GM12878 (cell line): ENCODE measurements at regions not wholly inside any gene's neighbourhood (a gene's known extent, or its start where the extent isn't known, plus 50 kb on each side); places are given as distances from the start of the nearest gene placed in this dataset.
A peak's percentile ranks its signal among the peaks of the same experiment; 100 is the strongest.

ENCODE experiments used
- ATAC-seq: fragments of 200-7000 bp; cut with Tn5 transposase; 3 replicates; pipeline ENCODE4 v1.9.1; 2020; ENCODE audit warnings: mild to moderate bottlenecking, moderate library complexity
- BruUV-seq: library from RNA; stranded (reverse); fragments of 400-500 nt; replicated peaks from 2 replicates; lab custom pipeline; 2021; lab: Mats Ljungman, UMichigan
- CTCF ChIA-PET: fragments of 300-600 bp; sonication (Branson Sonifier 250); formaldehyde crosslinking; extraction: SDS; loops from one replicate; lab custom pipeline; 2021; ENCODE audit warnings: inconsistent platforms; lab: Yijun Ruan, JAX
- POLR2A ChIA-PET: fragments of 350-600 bp; formaldehyde crosslinking; extraction: SDS; loops from one replicate; lab custom pipeline; 2021; ENCODE audit warnings: inconsistent platforms; lab: Charles Lee
- RAD21 ChIA-PET: fragments of 300-600 bp; sonication (Branson Sonifier 250); formaldehyde crosslinking; loops from one replicate; lab custom pipeline; 2023; ENCODE audit warnings: antibody characterized with exemption; ENCODE audit not compliant: unreplicated experiment; lab: Charles Lee
- SMC1A ChIA-PET: fragments of 300-600 bp; sonication (Branson Sonifier 250); formaldehyde crosslinking; loops from one replicate; lab custom pipeline; 2023; ENCODE audit not compliant: unreplicated experiment, uncharacterized antibody; lab: Charles Lee
- DNase-seq: peaks from one replicate; pipeline ENCODE4 v3.0.0-alpha.2; 2011; ENCODE audit warnings: low read depth, low spot score
- FAIRE-seq: peaks from 3 replicates; lab custom pipeline; 2011; peaks lifted over from hg19 to GRCh38; lab: Jason Lieb, UNC
- H2AFZ ChIP-seq: 2 replicates; pipeline ENCODE4 v1.6.0; 2011; ENCODE audit warnings: low read depth, low read length, control low read depth; ENCODE audit not compliant: control insufficient read depth
- H3K27ac ChIP-seq: 2 replicates; pipeline ENCODE4 v1.5.1; 2011; ENCODE audit warnings: control low read depth; ENCODE audit not compliant: control insufficient read depth, insufficient read depth
- H3K27me3 ChIP-seq, 2 experiments: replicated peaks in 1 of 2; 2 replicates each; pipeline versions ENCODE4 v1.6.0 to v1.6.1; 2011; ENCODE audit warnings: low read length in 1 of 2; ENCODE audit not compliant: control insufficient read depth in 2 of 2, insufficient read depth in 2 of 2
- H3K36me3 ChIP-seq, 2 experiments: 2 replicates each; pipeline ENCODE4 v1.5.1; 2011; ENCODE audit warnings: low read length in 1 of 2; ENCODE audit not compliant: control insufficient read depth in 2 of 2, insufficient read depth in 2 of 2
- H3K4me1 ChIP-seq: 2 replicates; pipeline ENCODE4 v1.6.1; 2011; ENCODE audit warnings: mild to moderate bottlenecking, low read length, moderate library complexity, mixed read lengths; ENCODE audit not compliant: control insufficient read depth, insufficient read depth
- H3K4me2 ChIP-seq: 2 replicates; pipeline ENCODE4 v1.6.0; 2011; ENCODE audit warnings: control low read depth; ENCODE audit not compliant: control insufficient read depth, insufficient read depth
- H3K4me3 ChIP-seq: fragments of 200-600 bp; sonication (generic); 2 replicates; pipeline ENCODE4 v1.5.1; 2016
- H3K79me2 ChIP-seq: 2 replicates; pipeline ENCODE4 v1.6.0; 2011; ENCODE audit warnings: low read length; ENCODE audit not compliant: control insufficient read depth, insufficient read depth
- H3K9ac ChIP-seq: 2 replicates; pipeline ENCODE4 v1.8.0; 2011; ENCODE audit warnings: low read length, control low read depth, mixed read lengths; ENCODE audit not compliant: control insufficient read depth, insufficient read depth
- H3K9me3 ChIP-seq: replicated peaks from 3 replicates; pipeline ENCODE4 v1.5.1; 2011; ENCODE audit warnings: mild to moderate bottlenecking, low read length; ENCODE audit not compliant: control insufficient read depth, insufficient read depth
- H4K20me1 ChIP-seq: 2 replicates; pipeline ENCODE4 v1.6.0; 2011; ENCODE audit not compliant: control insufficient read depth, insufficient read depth
- ASH2L ChIP-seq: fragments of 300-600, 200-600 bp; sonication (generic); IDR thresholded peaks from 2 replicates; pipeline ENCODE4 v1.6.1; 2017; ENCODE audit warnings: low read depth, mild to moderate bottlenecking, borderline replicate concordance
- HSF1 ChIP-seq: fragments of 150-350 bp; IDR thresholded peaks from 2 replicates; pipeline ENCODE4 v1.6.1; 2014; ENCODE audit warnings: mild to moderate bottlenecking, low read depth, low read length
- KLF5 ChIP-seq: fragments of 450-650 bp; IDR thresholded peaks from 2 replicates; pipeline ENCODE4 v1.6.1; 2014; ENCODE audit warnings: mild to moderate bottlenecking; ENCODE audit not compliant: partially characterized antibody
- MLLT1 ChIP-seq: fragments of 450-650 bp; IDR thresholded peaks from 2 replicates; pipeline ENCODE4 v1.6.1; 2016; ENCODE audit warnings: mild to moderate bottlenecking
- NR2C2 ChIP-seq: IDR thresholded peaks from 2 replicates; pipeline ENCODE4 v1.6.1; 2011; ENCODE audit warnings: borderline replicate concordance, low read depth; ENCODE audit not compliant: control insufficient read depth, insufficient read length
- RAD51 ChIP-seq: fragments of 450-650 bp; IDR thresholded peaks from 2 replicates; pipeline ENCODE4 v1.6.1; 2016; ENCODE audit warnings: moderate library complexity, mild to moderate bottlenecking, inconsistent platforms
- RCOR1 ChIP-seq: conservative IDR thresholded peaks from 2 replicates; pipeline ENCODE4 v1.6.1; 2012; ENCODE audit warnings: low read depth, low read length, improper control_type of control experiment
- SMC3 ChIP-seq: IDR thresholded peaks from 2 replicates; pipeline ENCODE4 v1.6.1; 2011; ENCODE audit warnings: low read length, improper control_type of control experiment, borderline replicate concordance
- WGBS: methylation state at CpG from one replicate; pipeline ENCODE4 v1.1.6; 2016; ENCODE audit warnings: low lambda C conversion rate; ENCODE audit not compliant: insufficient replicate concordance, insufficient coverage; ENCODE audit errors: missing lambda C conversion rate; 5-methylcytosine and 5-hydroxymethylcytosine counted together
- in situ Hi-C: fragments of 300-500 bp; cut with MboI; formaldehyde crosslinking; loops from 9 replicates; pipeline ENCODE4 v1.14.3; 2018; ENCODE audit warnings: mixed read lengths
- intact Hi-C: fragments of 100-400 bp; cut with micrococcal nuclease; formaldehyde crosslinking; loops from one replicate; pipeline ENCODE4 v1.14.2; 2022; ENCODE audit not compliant: unreplicated experiment

- 12% methylated on average over 3 of the region's 3 CpGs for WGBS
- ChIA-PET SMC1A (interaction anchor here (0.8 kb wide), 1 partner anchor 866 kb away, joined by 3 read pairs; no protein-coding TSS in a partner anchor), CTCF (interaction anchor here (0.8 kb wide), 1 partner anchor 21 kb away, joined by 3 read pairs; no protein-coding TSS in a partner anchor)
These were observed 350.1 kb downstream of the CASP12 start for GRCh38 chr11:104547996-104548661.

More at GRCh38 chr11:104547996-104548661, 350.1 kb downstream of the CASP12 start:
- FAIRE-seq = no peak
- POLR2A ChIA-PET = no interaction called here
- Histone ChIP-seq H3K79me2 (no peaks in the 10 kb centered on the region), H4K20me1 (no peaks in the 10 kb centered on the region), H3K9me3 (no peaks in the 10 kb centered on the region), H3K4me1 (no peaks in the 10 kb centered on the region), H3K36me3 (no peaks in the 10 kb centered on the region), H3K9ac (no peak overlapping the region), H2AFZ (no peak overlapping the region), H3K4me2 (no peak overlapping the region), H3K4me3 (no peak overlapping the region), H3K27me3 (no peaks in the 10 kb centered on the region), H3K27ac (no peak overlapping the region)
- in situ Hi-C loops (no loop called here), intact Hi-C loops (no loop called here)
- no peak for DNase-seq
- ATAC-seq = 0 out of 3 replicates have a peak, but pooled peaks have one; percentile 31
- RAD21 ChIA-PET = no interaction called here
- TF ChIP-seq ASH2L (no peak), HSF1 (no peak), RAD51 (no peak), MLLT1 (no peak), SMC3 (no peak), RCOR1 (no peak), KLF5 (no peak), NR2C2 (no peak)
- TF ChIP-seq, all 136 proteins: peak for 0
- no TSS peak for BruUV-seq
